ENCODE measurements at regions not wholly inside any gene's neighbourhood (a gene's known extent, or its start where the extent isn't known, plus 50 kb on each side); places are given as distances from the start of the nearest gene placed in this dataset.
A peak's percentile ranks its signal among the peaks of the same experiment; 100 is the strongest.
"Not testable (repeated sequence)": the region's sequence is repeated elsewhere in the genome, so short reads cannot be mapped to it uniquely, and the experiment has no call there.

DNA sequence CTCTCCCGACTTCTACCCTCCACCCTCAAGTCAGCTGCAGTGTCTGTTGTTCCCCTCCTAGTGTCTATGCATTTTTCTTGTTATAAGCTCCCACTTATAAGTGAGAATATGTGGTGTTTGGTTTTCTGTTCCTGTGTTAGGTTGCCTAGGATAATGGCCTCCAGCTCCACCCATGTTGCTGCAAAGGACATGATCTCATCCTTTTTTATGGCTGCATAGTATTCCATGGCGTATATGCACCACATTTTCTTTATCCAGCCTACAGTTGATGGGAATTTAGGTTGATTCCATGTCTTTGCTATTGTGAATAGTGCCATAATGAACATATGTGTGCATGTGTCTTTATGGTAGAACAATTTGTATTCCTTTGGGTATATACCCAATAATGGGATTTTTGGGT, 80.7 kb downstream of the SPTSSA start:
- not testable (repeated sequence) for H3K27me3 ChIP-seq (ENCODE audit: control insufficient read depth, insufficient read depth, low read length); H3K4me3 ChIP-seq (ENCODE audit: low read depth, low read length); H3K4me1 ChIP-seq (ENCODE audit: control insufficient read depth, insufficient read depth, low read length); H3K36me3 ChIP-seq (ENCODE audit: control insufficient read depth, insufficient read depth, low read length); H3K9me3 ChIP-seq (ENCODE audit: control insufficient read depth, insufficient read depth, low read length); H3K27ac ChIP-seq (ENCODE audit: low read depth, low read length); H3K9ac ChIP-seq (ENCODE audit: low read depth, low read length)

DNA sequence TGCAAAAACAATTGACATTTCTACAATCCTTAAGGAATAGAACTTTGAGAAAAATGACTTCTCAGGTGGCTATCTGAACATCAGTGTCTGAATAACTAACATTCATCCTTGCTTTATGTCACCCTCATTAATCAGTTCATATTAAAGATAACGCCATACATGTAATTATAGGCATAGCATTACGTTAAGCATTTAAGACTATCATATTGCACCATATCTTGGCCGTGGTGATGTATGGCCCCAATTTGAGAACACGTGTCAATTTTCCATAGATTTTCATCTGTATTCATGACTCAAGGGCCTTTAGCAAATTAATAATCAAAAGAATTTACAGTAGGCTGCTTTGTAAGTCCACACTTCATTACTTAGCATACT, 81.6 kb downstream of the SPTSSA start:
- H3K36me3 ChIP-seq (ENCODE audit: control insufficient read depth, insufficient read depth, low read length): no peaks in the 10 kb centered on the region
- no peak overlapping the region for H3K9ac ChIP-seq (ENCODE audit: low read depth, low read length)
- no peak overlapping the region for H3K4me3 ChIP-seq (ENCODE audit: low read depth, low read length)
- no peak overlapping the region for H3K27ac ChIP-seq (ENCODE audit: low read depth, low read length)
- 0 out of 2 replicates have a peak, but pooled peaks cover under 1% of the 10 kb centered on the region for H3K4me1 ChIP-seq (ENCODE audit: control insufficient read depth, insufficient read depth, low read length)
- H3K9me3 ChIP-seq (ENCODE audit: control insufficient read depth, insufficient read depth, low read length): no peaks in the 10 kb centered on the region
- no peaks in the 10 kb centered on the region for H3K27me3 ChIP-seq (ENCODE audit: control insufficient read depth, insufficient read depth, low read length)

DNA sequence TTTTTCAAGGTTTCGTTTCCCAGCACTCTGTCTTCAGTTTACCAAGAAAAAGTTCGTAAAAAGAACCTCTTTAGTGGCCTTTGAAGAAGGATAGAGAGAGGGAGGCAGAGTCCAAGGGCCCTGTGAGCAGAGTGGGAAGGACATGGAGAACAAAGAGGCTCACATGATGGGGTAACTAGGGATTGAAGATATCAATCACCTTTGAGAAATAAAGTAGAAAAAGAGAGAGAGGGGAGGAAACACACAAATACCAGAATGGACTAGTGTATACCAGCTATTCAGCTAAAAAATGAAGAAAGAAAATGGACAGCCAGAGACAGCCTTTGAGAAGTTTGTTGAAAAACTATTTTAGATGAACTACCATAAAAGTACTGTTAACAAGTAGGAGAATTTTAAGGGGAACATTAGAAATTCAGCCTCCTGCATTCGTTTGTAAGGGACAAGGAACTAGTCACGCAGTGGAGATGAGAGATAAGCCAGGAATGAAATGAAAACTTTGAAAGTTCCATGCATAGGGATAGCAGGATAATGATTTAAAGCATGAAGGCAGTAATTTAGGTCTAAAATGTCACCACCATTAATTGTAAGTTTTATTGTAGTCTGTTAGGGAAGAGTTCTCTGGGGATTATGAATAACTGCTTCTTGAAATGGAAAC, 82.1 kb downstream of the SPTSSA start:
- Histone ChIP-seq H3K27ac (ENCODE audit: low read depth, low read length) (no peak overlapping the region), H3K9ac (ENCODE audit: low read depth, low read length) (no peak overlapping the region)

DNA sequence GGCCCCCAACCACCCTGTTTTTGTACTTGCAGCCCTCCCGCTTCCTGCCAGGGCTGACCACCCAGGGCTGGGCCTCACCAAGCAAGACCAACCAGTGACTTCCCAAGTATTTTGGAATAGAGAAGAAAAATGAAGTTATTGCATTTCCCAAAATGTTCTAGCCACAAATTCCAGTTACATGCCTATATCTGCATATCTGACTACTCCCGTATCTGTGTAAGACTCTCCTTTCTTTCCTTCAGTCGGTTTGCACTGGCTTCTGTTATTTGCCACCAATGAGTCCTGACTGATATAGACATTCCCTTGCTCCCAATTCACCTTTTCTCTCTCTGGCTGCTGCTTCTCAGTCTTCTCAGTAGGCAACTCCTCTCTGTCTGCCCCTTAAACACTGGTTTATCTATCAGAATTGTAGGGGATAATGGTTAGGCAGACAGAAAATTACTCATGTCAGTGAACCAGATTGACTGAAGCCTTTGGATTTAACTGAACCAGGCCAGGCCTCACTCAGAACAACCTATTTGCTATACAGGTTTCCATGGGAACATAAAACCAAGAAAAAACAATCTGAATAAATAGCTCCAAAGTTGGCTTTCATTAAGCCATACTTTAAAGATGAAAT, 85.3 kb downstream of the SPTSSA start:
- H3K4me3 ChIP-seq (ENCODE audit: low read depth, low read length): no peak overlapping the region
- no peaks in the 10 kb centered on the region for H3K9me3 ChIP-seq (ENCODE audit: control insufficient read depth, insufficient read depth, low read length)
- H3K27me3 ChIP-seq (ENCODE audit: control insufficient read depth, insufficient read depth, low read length): no peaks in the 10 kb centered on the region
- H3K27ac ChIP-seq (ENCODE audit: low read depth, low read length): no peak overlapping the region
- H3K4me1 ChIP-seq (ENCODE audit: control insufficient read depth, insufficient read depth, low read length): 0 out of 2 replicates have a peak, but pooled peaks cover 5% of the 10 kb centered on the region
- no peaks in the 10 kb centered on the region for H3K36me3 ChIP-seq (ENCODE audit: control insufficient read depth, insufficient read depth, low read length)
- no peak overlapping the region for H3K9ac ChIP-seq (ENCODE audit: low read depth, low read length)

More for the DNA sequence above, 82.1 kb downstream of the SPTSSA start:
- Histone ChIP-seq H3K4me1 (ENCODE audit: control insufficient read depth, insufficient read depth, low read length) (0 out of 2 replicates have a peak, but pooled peaks cover 5% of the 10 kb centered on the region), H3K27me3 (ENCODE audit: control insufficient read depth, insufficient read depth, low read length) (no peaks in the 10 kb centered on the region), H3K4me3 (ENCODE audit: low read depth, low read length) (no peak overlapping the region), H3K36me3 (ENCODE audit: control insufficient read depth, insufficient read depth, low read length) (no peaks in the 10 kb centered on the region), H3K9me3 (ENCODE audit: control insufficient read depth, insufficient read depth, low read length) (no peaks in the 10 kb centered on the region)

DNA sequence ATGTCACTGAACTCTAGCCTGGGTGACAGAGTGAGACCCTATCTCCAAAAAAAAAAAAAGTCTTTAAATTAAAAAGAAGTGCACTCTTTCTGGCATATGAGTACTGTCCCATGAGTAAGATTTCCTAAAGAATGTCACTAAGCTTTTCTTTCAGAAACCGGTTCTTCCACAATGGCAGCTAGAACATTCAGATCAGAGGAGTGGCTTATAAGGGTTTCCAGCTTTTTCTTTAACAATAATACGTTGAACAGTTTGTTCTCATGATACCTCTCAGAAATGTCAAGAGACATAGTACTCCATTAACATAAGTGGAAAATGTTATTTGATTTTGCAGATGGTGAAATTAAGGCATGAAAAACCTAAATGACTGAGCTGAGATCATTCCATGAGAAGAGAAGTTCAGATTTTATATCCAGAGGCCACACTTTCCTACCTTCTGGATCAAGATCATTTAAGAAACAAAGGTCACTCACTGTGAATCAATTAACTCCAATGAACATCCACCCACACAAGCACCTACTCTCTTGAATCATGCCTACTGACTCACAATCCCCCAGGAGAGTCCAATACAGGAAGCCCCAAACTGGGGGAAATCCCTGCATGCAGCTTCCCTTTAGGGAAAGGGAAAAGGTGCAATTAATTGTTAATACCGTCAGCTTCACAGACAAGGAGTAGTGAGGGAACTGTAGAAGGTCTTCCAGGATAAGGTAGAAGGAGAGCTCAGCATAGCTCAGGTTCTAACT, 86.9 kb downstream of the SPTSSA start:
- Histone ChIP-seq H3K36me3 (ENCODE audit: control insufficient read depth, insufficient read depth, low read length) (no peaks in the 10 kb centered on the region), H3K9ac (ENCODE audit: low read depth, low read length) (no peak overlapping the region), H3K4me1 (ENCODE audit: control insufficient read depth, insufficient read depth, low read length) (0 out of 2 replicates have a peak, but pooled peaks cover 5% of the 10 kb centered on the region), H3K4me3 (ENCODE audit: low read depth, low read length) (no peak overlapping the region), H3K27me3 (ENCODE audit: control insufficient read depth, insufficient read depth, low read length) (no peaks in the 10 kb centered on the region), H3K27ac (ENCODE audit: low read depth, low read length) (peak overlapping the region; percentile 32), H3K9me3 (ENCODE audit: control insufficient read depth, insufficient read depth, low read length) (no peaks in the 10 kb centered on the region)

DNA sequence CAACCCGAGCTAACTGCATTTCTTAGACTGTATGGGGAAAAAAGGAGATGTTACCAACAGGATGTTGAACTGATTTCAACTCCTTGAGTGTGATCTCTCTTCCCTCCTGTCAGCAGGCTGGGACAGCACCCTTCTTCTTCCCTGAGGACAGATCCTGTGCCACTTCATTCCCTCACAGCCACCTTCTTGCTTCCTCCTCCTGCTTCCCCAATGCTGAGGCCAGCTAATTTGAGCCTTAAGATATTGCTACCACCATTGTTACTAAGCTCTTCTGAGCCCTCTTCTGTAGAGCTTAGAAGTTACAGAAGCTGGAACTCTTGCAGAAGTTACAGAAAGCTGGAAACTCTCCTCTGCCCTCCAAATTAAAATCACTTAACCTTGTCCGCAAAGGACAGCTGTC, 88.8 kb downstream of the SPTSSA start:
- no peaks in the 10 kb centered on the region for H3K27me3 ChIP-seq (ENCODE audit: control insufficient read depth, insufficient read depth, low read length)
- 0 out of 2 replicates have a peak, but pooled peaks cover 5% of the 10 kb centered on the region for H3K4me1 ChIP-seq (ENCODE audit: control insufficient read depth, insufficient read depth, low read length)
- H3K4me3 ChIP-seq (ENCODE audit: low read depth, low read length): no peak overlapping the region
- no peaks in the 10 kb centered on the region for H3K9me3 ChIP-seq (ENCODE audit: control insufficient read depth, insufficient read depth, low read length)
- no peak overlapping the region for H3K27ac ChIP-seq (ENCODE audit: low read depth, low read length)
- no peak overlapping the region for H3K9ac ChIP-seq (ENCODE audit: low read depth, low read length)
- H3K36me3 ChIP-seq (ENCODE audit: control insufficient read depth, insufficient read depth, low read length): no peaks in the 10 kb centered on the region

DNA sequence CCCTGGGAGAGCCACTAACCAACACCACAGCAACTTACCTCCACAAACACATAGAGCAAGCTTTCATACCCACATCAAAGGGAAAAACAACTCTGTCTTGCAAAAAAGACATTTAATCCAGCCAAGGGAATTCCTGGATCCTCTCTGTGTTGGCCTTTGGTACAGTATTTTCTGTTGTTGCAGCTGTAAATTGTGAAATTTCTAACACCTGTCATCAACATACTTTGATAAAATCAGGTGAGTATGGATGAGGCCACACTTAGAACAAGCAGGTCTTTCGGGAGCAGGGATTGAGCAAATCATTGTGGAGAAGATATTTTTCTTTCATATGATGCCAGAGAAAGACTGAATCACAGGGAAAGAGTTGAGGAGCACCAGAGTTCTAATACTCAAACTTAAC, 89.3 kb downstream of the SPTSSA start:
- 0 out of 2 replicates have a peak, but pooled peaks cover 5% of the 10 kb centered on the region for H3K4me1 ChIP-seq (ENCODE audit: control insufficient read depth, insufficient read depth, low read length)
- H3K27ac ChIP-seq (ENCODE audit: low read depth, low read length): no peak overlapping the region
- H3K27me3 ChIP-seq (ENCODE audit: control insufficient read depth, insufficient read depth, low read length): no peaks in the 10 kb centered on the region
- H3K4me3 ChIP-seq (ENCODE audit: low read depth, low read length): no peak overlapping the region
- no peak overlapping the region for H3K9ac ChIP-seq (ENCODE audit: low read depth, low read length)
- no peaks in the 10 kb centered on the region for H3K36me3 ChIP-seq (ENCODE audit: control insufficient read depth, insufficient read depth, low read length)
- no peaks in the 10 kb centered on the region for H3K9me3 ChIP-seq (ENCODE audit: control insufficient read depth, insufficient read depth, low read length)

DNA sequence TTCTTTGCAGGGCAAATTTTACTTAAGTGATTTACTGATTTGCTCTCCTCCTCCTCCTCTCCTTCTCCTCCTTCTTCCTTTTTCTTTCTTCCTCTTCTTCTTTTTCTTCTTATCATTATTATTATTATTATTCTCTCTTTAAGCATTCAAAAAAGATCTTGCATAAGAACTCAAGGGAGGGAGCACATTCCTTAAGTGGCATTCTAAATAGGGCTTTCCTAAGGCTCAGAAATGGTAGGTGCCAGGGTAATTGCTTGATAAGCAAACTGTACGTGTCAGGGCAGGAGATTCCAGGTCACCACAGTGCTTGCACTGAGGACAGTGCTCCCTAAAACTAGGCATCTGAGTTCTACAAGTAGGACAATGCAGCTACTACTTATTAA, 92.4 kb downstream of the SPTSSA start:
- Histone ChIP-seq H3K4me3 (ENCODE audit: low read depth, low read length) (no peak overlapping the region), H3K4me1 (ENCODE audit: control insufficient read depth, insufficient read depth, low read length) (no peaks in the 10 kb centered on the region), H3K27me3 (ENCODE audit: control insufficient read depth, insufficient read depth, low read length) (no peaks in the 10 kb centered on the region), H3K36me3 (ENCODE audit: control insufficient read depth, insufficient read depth, low read length) (no peaks in the 10 kb centered on the region), H3K27ac (ENCODE audit: low read depth, low read length) (no peak overlapping the region), H3K9ac (ENCODE audit: low read depth, low read length) (no peak overlapping the region), H3K9me3 (ENCODE audit: control insufficient read depth, insufficient read depth, low read length) (no peaks in the 10 kb centered on the region)

DNA sequence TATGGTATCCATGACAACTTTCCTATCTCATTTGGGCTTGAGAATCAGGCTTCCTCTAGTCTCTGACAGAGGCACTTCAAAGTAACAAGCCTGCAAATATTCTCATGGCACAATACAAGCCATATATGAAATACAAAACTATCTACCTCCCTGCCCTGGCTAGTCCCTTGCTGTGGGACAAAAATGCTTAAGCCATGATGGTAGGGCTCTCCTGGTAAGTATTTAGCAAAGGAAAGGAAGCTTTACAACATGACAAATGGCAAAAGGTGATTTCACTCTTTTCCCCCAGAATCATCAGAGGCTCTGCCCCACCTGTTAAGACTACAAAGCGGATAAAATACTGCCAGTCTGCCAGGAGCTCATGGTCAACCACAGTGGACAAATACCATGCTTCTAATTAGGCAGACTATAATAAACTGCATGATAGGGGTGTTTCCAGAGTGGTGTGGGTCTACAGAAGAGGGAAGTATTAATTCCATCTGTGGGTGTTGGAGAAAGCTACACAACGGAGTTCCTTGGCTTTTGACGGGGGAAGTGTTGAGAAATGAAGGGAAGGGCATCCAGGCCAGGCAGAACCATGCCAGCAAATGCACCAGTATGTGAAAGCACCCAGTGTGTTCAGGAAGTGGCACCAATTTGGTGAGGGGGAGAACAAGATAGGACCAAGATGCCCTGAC, 92.9 kb downstream of the SPTSSA start:
- Histone ChIP-seq H3K36me3 (ENCODE audit: control insufficient read depth, insufficient read depth, low read length) (no peaks in the 10 kb centered on the region), H3K9me3 (ENCODE audit: control insufficient read depth, insufficient read depth, low read length) (no peaks in the 10 kb centered on the region), H3K4me3 (ENCODE audit: low read depth, low read length) (no peak overlapping the region), H3K27ac (ENCODE audit: low read depth, low read length) (no peak overlapping the region), H3K4me1 (ENCODE audit: control insufficient read depth, insufficient read depth, low read length) (no peaks in the 10 kb centered on the region), H3K27me3 (ENCODE audit: control insufficient read depth, insufficient read depth, low read length) (no peaks in the 10 kb centered on the region), H3K9ac (ENCODE audit: low read depth, low read length) (no peak overlapping the region)

DNA sequence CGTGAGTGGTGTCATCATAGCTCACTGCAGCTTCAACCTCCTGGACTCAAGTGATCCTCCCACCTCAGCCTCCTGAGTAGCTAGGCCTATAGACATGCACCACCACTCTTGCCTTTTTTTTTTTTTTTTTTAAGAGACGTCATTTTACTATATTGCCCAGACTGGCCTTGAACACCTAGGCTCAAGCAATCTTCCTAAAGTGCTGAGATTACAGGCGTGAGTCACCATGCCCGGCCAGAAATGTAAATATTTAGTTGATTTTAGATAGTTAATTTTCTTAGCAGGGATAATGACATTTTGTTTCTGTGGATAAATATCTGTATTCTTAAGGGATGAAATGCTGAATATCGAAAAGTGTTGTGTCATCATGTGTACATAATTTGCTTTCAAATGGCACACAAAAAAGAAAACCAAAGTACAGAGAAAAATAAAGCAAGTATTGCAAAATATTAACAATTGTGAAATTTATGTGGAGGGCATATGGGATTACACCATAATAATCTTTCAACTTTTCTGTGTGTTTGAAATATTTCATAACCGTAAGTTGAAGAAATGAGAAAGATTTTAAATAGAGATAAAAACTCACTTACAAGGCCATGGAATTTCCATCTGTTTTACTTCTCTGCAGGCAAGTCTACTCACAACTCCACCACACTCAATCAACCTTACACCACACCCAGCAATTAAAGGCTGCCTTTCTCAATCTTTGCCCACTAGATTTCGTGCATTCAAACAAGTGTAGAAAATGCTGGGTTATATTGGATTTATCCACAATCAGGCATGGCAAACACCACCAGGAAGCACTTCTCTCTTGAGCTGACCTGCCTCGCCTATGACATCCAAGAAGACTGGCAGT, 93.7 kb downstream of the SPTSSA start:
- Histone ChIP-seq H3K4me3 (ENCODE audit: low read depth, low read length) (no peak overlapping the region), H3K27ac (ENCODE audit: low read depth, low read length) (no peak overlapping the region), H3K4me1 (ENCODE audit: control insufficient read depth, insufficient read depth, low read length) (no peaks in the 10 kb centered on the region), H3K9me3 (ENCODE audit: control insufficient read depth, insufficient read depth, low read length) (no peaks in the 10 kb centered on the region), H3K27me3 (ENCODE audit: control insufficient read depth, insufficient read depth, low read length) (no peaks in the 10 kb centered on the region), H3K9ac (ENCODE audit: low read depth, low read length) (no peak overlapping the region), H3K36me3 (ENCODE audit: control insufficient read depth, insufficient read depth, low read length) (no peaks in the 10 kb centered on the region)
